GM19238 (cell line): ENCODE measurements at regions not wholly inside any gene's neighbourhood (a gene's known extent, or its start where the extent isn't known, plus 50 kb on each side); places are given as distances from the start of the nearest gene placed in this dataset.

Experiments
- DNase-seq: peaks from one replicate; pipeline ENCODE4 v3.0.0; 2011; ENCODE audit warnings: low spot score; ENCODE audit not compliant: insufficient read length

GRCh38 chr5:60339691-60340201 lies 360.2 kb downstream of the DEPDC1B start:
- no peak for DNase-seq

GRCh38 chr5:60338846-60339245 lies 361.1 kb downstream of the DEPDC1B start:
- DNase-seq: no peak

GRCh38 chr5:60336491-60336890 lies 363.5 kb downstream of the DEPDC1B start:
- no peak for DNase-seq

- DNase-seq: no peak
These were observed 364.1 kb downstream of the DEPDC1B start for GRCh38 chr5:60335913-60336312.

GRCh38 chr5:60334281-60334713 lies 365.7 kb downstream of the DEPDC1B start:
- no peak for DNase-seq

GRCh38 chr5:60333005-60333571 lies 366.9 kb downstream of the DEPDC1B start:
- no peak for DNase-seq

GRCh38 chr5:60332244-60333004 lies 367.5 kb downstream of the DEPDC1B start:
- no peak for DNase-seq

- DNase-seq: no peak
These were observed 369.7 kb downstream of the DEPDC1B start for GRCh38 chr5:60330236-60330635.

- DNase-seq: no peak
These were observed 374.1 kb downstream of the DEPDC1B start for GRCh38 chr5:60325870-60326269.

GRCh38 chr5:60323596-60323995 lies 376.4 kb downstream of the DEPDC1B start:
- no peak for DNase-seq

- DNase-seq: no peak
These were observed 387.9 kb downstream of the DEPDC1B start for GRCh38 chr5:60312098-60312497.

- no peak for DNase-seq
These were observed 400.0 kb downstream of the DEPDC1B start for GRCh38 chr5:60299944-60300343.

- DNase-seq: no peak
These were observed 402.3 kb downstream of the DEPDC1B start for GRCh38 chr5:60297658-60298057.

GRCh38 chr5:60295423-60295822 lies 401.9 kb upstream of the PDE4D start:
- DNase-seq: no peak

- no peak for DNase-seq
These were observed 400.0 kb upstream of the PDE4D start for GRCh38 chr5:60293518-60293917.

- no peak for DNase-seq
These were observed 393.7 kb upstream of the PDE4D start for GRCh38 chr5:60287174-60287771.

GRCh38 chr5:60285910-60286309 lies 392.4 kb upstream of the PDE4D start:
- no peak for DNase-seq

GRCh38 chr5:60280943-60281342 lies 387.4 kb upstream of the PDE4D start:
- no peak for DNase-seq

GRCh38 chr5:60277941-60278340 lies 384.4 kb upstream of the PDE4D start:
- DNase-seq: no peak

- DNase-seq: no peak
These were observed 381.2 kb upstream of the PDE4D start for GRCh38 chr5:60274747-60275146.

- DNase-seq: no peak
These were observed 378.0 kb upstream of the PDE4D start for GRCh38 chr5:60271517-60271916.

GRCh38 chr5:60267907-60268306 lies 374.4 kb upstream of the PDE4D start:
- no peak for DNase-seq

- DNase-seq: no peak
These were observed 369.8 kb upstream of the PDE4D start for GRCh38 chr5:60263346-60263745.
